ENCODE measurements at regions not wholly inside any gene's neighbourhood (a gene's known extent, or its start where the extent isn't known, plus 50 kb on each side); places are given as distances from the start of the nearest gene placed in this dataset.

- TF ChIP-seq CTCF (conservative IDR thresholded peaks at IDR 0.05): no peak
- TF ChIP-seq ZFX (IDR thresholded peaks at IDR 0.05): no peak
Measured at GRCh38 chr7:142657376-142657775, 91.9 kb upstream of the PRSS1 start.
